ENCODE measurements at regions not wholly inside any gene's neighbourhood (a gene's known extent, or its start where the extent isn't known, plus 50 kb on each side); places are given as distances from the start of the nearest gene placed in this dataset.

DNA sequence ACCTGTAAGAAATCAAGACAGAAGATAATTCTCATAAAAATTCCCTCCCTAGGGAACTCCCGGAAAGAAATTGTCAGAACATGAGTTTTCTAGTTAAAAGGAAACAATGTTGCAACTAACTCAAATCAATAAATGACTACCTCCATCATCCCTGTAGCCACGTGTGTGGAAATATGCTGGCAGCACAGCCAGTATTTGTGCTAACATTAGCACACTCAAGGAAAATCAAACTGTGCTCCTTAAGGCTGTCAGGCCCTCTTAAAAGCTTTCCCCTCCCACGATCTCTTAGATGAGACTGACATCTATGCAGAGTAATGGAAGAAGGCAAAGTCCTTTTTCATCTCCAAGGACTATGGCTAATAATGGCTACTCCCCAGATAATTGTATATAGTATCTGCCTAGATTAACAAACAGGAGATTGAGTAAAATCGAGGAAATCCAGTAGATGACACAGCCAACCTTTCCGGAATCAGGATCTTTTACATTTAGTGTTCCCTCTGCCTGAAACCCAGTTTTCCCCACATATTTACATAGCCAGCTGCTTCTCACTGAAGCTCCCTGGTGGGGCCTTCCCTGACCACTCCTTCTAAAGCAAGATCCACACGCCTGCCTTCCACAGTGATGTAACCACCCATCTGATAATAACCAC is 50.9 kb upstream of the NR5A2 start:
- H3K4me3 ChIP-seq, result no peak overlapping the region
- peaks cover 0 to 7% of the 10 kb centered on the region in 2 donors for H3K27me3 ChIP-seq
- no peak for DNase-seq
- H3K36me3 ChIP-seq, result no peaks in the 10 kb centered on the region
- H3K27ac ChIP-seq, result no peak overlapping the region
- no peak for TF ChIP-seq CTCF (IDR thresholded peaks at IDR 0.05)
- no peaks in the 10 kb centered on the region for H3K9me3 ChIP-seq
- intact Hi-C loops (cut with DNase I; ENCODE audit: low total_unique reads), result no loop called here
- H3K4me1 ChIP-seq, result no peaks in the 10 kb centered on the region

Data from tibial artery (tissue), 4 donors.